Tibial nerve (tissue), 4 donors: ENCODE measurements at regions not wholly inside any gene's neighbourhood (a gene's known extent, or its start where the extent isn't known, plus 50 kb on each side); places are given as distances from the start of the nearest gene placed in this dataset.

Experiments used
- CTCF ChIP-seq, 5 experiments: fragments of 200-600 bp in 3 of 5; fragments of 450-650 bp in 2 of 5; sonication (generic) in 3 of 5; IDR thresholded peaks; one replicate each; pipeline ENCODE4 v1.5.1; 2016 to 2019; ENCODE audit warnings: antibody characterized with exemption in 5 of 5, mild to moderate bottlenecking in 3 of 5, moderate library complexity in 2 of 5
- EP300 ChIP-seq, 2 donors: sonication (generic); formaldehyde crosslinking; IDR thresholded peaks; one replicate each; pipeline ENCODE4 v1.6.1; 2017; ENCODE audit warnings: antibody characterized with exemption in 2 of 2, mild to moderate bottlenecking in 1 of 2
- POLR2A ChIP-seq, 2 donors: fragments of 450-650 bp; IDR thresholded peaks; one replicate each; pipeline ENCODE4 v1.6.1; 2017; ENCODE audit warnings: antibody characterized with exemption in 2 of 2, mild to moderate bottlenecking in 2 of 2, moderate library complexity in 2 of 2

DNA sequence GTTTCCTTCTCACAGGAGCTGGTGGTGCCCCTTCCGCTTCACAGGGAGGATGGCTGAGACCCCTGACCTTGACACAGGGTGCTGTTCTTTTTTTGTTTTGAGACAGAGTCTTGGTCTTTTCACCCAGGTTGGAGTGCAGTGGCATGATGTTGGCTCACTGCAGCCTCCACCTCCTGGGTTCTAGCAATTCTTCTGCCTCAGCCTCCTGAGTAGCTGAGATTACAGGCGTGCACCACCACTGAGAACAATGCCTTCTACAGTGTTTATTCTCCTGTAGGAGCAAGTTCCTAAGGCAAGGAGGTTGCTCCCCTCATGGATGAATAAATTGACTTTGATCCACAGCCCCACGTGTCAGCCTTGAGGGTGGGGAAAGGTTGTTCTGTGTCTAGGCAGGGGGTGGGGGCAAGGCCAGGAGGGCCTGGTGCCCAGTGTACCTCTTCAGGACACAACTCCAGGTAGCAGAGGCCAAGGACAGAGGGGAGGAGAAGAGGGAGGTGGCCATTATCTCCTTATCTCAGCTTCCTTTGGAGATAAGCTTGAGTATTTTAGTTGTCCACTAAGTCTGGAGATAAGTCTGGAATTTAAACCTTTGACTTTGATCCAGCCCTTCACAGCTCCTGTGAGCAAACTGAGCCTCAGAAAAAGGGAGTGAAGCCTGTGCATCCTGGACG, 159.4 kb downstream of the SEC14L1 start:
- TF ChIP-seq CTCF (IDR thresholded peaks at IDR 0.05) (no peak), EP300 (IDR thresholded peaks at IDR 0.05) (no peak), POLR2A (IDR thresholded peaks at IDR 0.05) (no peak)
